HFFc6 (cell line): ENCODE measurements at regions not wholly inside any gene's neighbourhood (a gene's known extent, or its start where the extent isn't known, plus 50 kb on each side); places are given as distances from the start of the nearest gene placed in this dataset.

Source experiments
- DNase-seq: peaks from one replicate; pipeline ENCODE4 v3.0.0-alpha.2; 2018
- H3K27ac Mint-ChIP-seq: 2 replicates; pipeline ENCODE4 v1.8.0; 2020; ENCODE audit warnings: mild to moderate bottlenecking, mixed read lengths
- H3K27me3 Mint-ChIP-seq: 2 replicates; pipeline ENCODE4 v1.8.0; 2021; ENCODE audit warnings: mild to moderate bottlenecking, moderate library complexity, mixed read lengths; ENCODE audit not compliant: insufficient read depth
- H3K36me3 Mint-ChIP-seq: 2 replicates; pipeline ENCODE4 v1.8.0; 2021; ENCODE audit warnings: low read depth, mixed read lengths
- H3K4me1 Mint-ChIP-seq: 2 replicates; pipeline ENCODE4 v1.8.0; 2020; ENCODE audit warnings: low read depth, mixed read lengths
- H3K4me3 Mint-ChIP-seq: 2 replicates; pipeline ENCODE4 v1.8.0; 2020; ENCODE audit warnings: mild to moderate bottlenecking, moderate library complexity, mixed read lengths
- H3K9me3 Mint-ChIP-seq: 2 replicates; pipeline ENCODE4 v1.8.0; 2020; ENCODE audit warnings: mild to moderate bottlenecking, mixed read lengths
- TF ChIP-seq, protein P1 (sequence below): fragments of 200-600 bp; sonication (generic); IDR thresholded peaks from 2 replicates; pipeline ENCODE4 v1.5.0; 2021; ENCODE audit warnings: antibody characterized with exemption, mild to moderate bottlenecking

DNA sequence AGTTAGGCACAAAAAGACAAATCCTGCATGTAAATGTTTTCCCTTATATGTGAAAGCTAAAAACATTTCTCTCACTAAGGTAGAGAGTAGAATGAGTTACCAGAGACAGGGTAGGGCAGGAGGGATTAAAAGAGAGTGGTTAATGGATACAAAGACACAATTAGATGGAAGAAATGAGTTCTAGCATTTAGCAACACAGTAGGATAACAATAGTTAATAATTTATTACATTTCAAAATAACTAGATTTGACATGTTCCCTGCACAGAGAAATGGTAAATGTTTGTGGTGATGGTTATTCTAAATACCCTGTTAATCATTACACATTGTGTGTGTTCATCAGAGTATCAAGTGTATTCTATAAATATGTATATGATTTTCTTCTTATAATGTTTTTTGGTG lies 1400.7 kb downstream of the OTOL1 start:
- no peak overlapping the region for H3K4me3 Mint-ChIP-seq
- H3K27me3 Mint-ChIP-seq, result no peaks in the 10 kb centered on the region
- no peak for DNase-seq
- H3K9me3 Mint-ChIP-seq, result no peaks in the 10 kb centered on the region
- TF ChIP-seq, protein P1, sequence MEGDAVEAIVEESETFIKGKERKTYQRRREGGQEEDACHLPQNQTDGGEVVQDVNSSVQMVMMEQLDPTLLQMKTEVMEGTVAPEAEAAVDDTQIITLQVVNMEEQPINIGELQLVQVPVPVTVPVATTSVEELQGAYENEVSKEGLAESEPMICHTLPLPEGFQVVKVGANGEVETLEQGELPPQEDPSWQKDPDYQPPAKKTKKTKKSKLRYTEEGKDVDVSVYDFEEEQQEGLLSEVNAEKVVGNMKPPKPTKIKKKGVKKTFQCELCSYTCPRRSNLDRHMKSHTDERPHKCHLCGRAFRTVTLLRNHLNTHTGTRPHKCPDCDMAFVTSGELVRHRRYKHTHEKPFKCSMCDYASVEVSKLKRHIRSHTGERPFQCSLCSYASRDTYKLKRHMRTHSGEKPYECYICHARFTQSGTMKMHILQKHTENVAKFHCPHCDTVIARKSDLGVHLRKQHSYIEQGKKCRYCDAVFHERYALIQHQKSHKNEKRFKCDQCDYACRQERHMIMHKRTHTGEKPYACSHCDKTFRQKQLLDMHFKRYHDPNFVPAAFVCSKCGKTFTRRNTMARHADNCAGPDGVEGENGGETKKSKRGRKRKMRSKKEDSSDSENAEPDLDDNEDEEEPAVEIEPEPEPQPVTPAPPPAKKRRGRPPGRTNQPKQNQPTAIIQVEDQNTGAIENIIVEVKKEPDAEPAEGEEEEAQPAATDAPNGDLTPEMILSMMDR, result no peak
- H3K4me1 Mint-ChIP-seq, result no peaks in the 10 kb centered on the region
- no peaks in the 10 kb centered on the region for H3K36me3 Mint-ChIP-seq
- no peak overlapping the region for H3K27ac Mint-ChIP-seq

DNA sequence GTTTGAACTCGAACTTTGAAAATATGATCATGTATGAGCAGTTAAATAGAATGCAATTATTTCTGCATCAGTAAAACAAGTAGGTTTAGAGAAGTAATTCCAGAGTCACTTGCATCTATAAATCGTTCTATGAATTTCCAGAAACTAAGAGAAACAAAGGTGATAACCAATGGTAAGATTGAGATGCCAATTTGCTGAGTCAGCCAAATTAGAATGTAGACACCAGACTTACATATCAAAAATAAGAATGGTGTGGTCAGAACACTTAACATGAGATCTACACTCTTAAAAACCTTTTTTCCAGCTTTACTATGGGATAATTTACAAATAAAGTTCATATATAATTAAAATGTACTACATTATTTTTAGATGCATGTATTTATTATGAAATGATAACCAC lies 1435.9 kb downstream of the OTOL1 start:
- no peaks in the 10 kb centered on the region for H3K36me3 Mint-ChIP-seq
- TF ChIP-seq, protein P1, result no peak
- no peak overlapping the region for H3K4me3 Mint-ChIP-seq
- H3K27ac Mint-ChIP-seq, result no peak overlapping the region
- no peaks in the 10 kb centered on the region for H3K27me3 Mint-ChIP-seq
- H3K9me3 Mint-ChIP-seq, result no peaks in the 10 kb centered on the region
- no peaks in the 10 kb centered on the region; the same call in 1 of the 2 replicates for H3K4me1 Mint-ChIP-seq
- no peak for DNase-seq

DNA sequence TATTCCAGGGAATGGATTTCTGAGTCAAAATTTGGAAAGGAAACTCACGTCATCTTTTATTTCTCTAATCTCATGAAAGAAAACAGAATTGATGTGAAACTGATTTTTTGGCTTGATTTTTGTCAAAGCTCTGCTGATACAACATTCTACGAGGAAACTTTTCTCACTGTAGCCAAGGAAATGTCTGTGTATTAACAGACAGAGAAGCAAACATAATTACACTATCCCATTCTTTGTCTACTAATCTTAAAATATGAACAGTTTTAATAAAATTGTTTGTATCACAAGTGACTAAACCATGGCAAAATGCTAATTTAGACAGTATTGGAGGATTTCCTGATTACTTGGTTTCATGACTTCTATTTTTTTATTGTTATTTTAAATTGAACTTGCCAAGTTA lies 1437.0 kb downstream of the OTOL1 start:
- Mint-ChIP-seq H3K27ac (no peak overlapping the region), H3K27me3 (no peaks in the 10 kb centered on the region), H3K36me3 (no peaks in the 10 kb centered on the region), H3K9me3 (no peaks in the 10 kb centered on the region), H3K4me1 (no peaks in the 10 kb centered on the region; the same call in 1 of the 2 replicates), H3K4me3 (no peak overlapping the region)
- DNase-seq, result no peak
- TF ChIP-seq, protein P1, result no peak

DNA sequence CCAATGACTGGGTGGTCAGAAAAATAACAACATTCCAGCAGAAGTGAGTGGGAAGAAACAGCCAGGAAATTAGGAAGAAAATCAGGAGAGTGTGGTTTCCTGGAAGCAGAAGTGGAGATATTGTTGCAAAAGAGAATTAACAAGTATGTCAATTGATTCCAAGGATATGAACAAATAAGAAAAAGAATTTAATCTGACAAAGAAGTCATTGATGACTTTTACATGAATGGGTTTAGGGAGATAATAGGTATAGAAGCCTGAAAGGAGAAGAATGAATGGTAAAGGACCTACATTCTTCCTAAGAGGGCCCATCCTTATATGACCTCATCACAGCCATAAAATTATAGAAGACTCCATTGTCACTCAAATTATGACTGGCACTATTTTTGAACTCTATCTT lies 1440.1 kb downstream of the OTOL1 start:
- peaks cover 6% of the 10 kb centered on the region; the same call in 1 of the 2 replicates for H3K4me1 Mint-ChIP-seq
- no peak overlapping the region for H3K4me3 Mint-ChIP-seq
- no peaks in the 10 kb centered on the region for H3K36me3 Mint-ChIP-seq
- H3K27me3 Mint-ChIP-seq, result peaks cover 2% of the 10 kb centered on the region; the same call in 1 of the 2 replicates
- H3K27ac Mint-ChIP-seq, result no peak overlapping the region
- TF ChIP-seq, protein P1, result no peak
- H3K9me3 Mint-ChIP-seq, result peaks cover 5% of the 10 kb centered on the region; the same call in 1 of the 2 replicates
- no peak for DNase-seq

DNA sequence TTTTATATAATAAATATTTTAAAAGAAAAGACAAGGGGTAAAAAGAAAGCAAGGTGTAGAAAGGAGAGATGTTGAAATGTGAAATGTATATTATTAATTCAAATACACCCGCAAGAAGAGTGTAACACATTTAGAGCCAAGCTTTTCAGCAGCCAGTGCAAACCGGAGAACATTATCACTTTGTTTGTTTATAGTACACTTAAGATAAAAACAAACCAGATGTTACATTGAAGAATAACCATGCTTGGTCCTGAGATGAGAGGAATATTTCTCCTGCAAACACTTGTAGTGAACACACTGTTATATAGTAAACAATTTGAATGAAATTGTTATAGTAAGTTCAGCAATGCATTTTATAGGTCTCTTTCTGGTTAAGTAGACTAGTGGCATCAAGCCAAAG lies 1441.5 kb downstream of the OTOL1 start:
- no peak overlapping the region for H3K27ac Mint-ChIP-seq
- no peak overlapping the region for H3K4me3 Mint-ChIP-seq
- peaks cover 6% of the 10 kb centered on the region; the same call in 1 of the 2 replicates for H3K4me1 Mint-ChIP-seq
- no peaks in the 10 kb centered on the region for H3K36me3 Mint-ChIP-seq
- TF ChIP-seq, protein P1, result no peak
- DNase-seq, result no peak
- peaks cover 2% of the 10 kb centered on the region; the same call in 1 of the 2 replicates for H3K27me3 Mint-ChIP-seq
- H3K9me3 Mint-ChIP-seq, result peaks cover 5% of the 10 kb centered on the region; the same call in 1 of the 2 replicates

DNA sequence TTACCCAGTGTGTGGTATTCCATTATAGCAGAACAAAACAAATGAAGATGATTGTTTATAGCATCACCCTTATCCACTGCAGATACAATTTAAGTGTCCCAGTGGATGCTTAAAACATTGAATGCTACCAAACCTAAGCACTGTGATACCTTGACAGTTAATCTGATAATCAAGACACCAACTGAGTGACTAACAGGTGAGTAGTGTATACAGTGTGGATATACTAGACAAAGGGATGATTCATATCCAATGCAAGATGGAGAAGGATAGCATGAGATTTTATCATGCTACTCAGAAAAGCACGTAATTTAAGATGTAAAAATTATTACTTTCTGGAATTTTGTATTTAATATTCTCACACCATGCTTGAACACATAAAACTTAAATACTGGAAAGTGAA lies 1449.0 kb downstream of the OTOL1 start:
- H3K36me3 Mint-ChIP-seq, result no peaks in the 10 kb centered on the region
- TF ChIP-seq, protein P1, result no peak
- no peak for DNase-seq
- H3K4me3 Mint-ChIP-seq, result no peak overlapping the region
- peaks cover 2% of the 10 kb centered on the region; the same call in 1 of the 2 replicates for H3K4me1 Mint-ChIP-seq
- H3K27me3 Mint-ChIP-seq, result peaks cover 1% of the 10 kb centered on the region
- H3K9me3 Mint-ChIP-seq, result peaks cover under 1% of the 10 kb centered on the region; the same call in 1 of the 2 replicates
- H3K27ac Mint-ChIP-seq, result no peak overlapping the region
